ENCODE measurements at regions not wholly inside any gene's neighbourhood (a gene's known extent, or its start where the extent isn't known, plus 50 kb on each side); places are given as distances from the start of the nearest gene placed in this dataset.
"Not testable (repeated sequence)": the region's sequence is repeated elsewhere in the genome, so short reads cannot be mapped to it uniquely, and the experiment has no call there.

GRCh38 chr4:117821834-117822233, 212.5 kb upstream of the NDST3 start:
- no peak for DNase-seq

- no peak for DNase-seq
Observed at GRCh38 chr4:117823388-117823787, 210.9 kb upstream of the NDST3 start.

GRCh38 chr4:117825600-117825999, 208.7 kb upstream of the NDST3 start:
- no peak for DNase-seq

DNA sequence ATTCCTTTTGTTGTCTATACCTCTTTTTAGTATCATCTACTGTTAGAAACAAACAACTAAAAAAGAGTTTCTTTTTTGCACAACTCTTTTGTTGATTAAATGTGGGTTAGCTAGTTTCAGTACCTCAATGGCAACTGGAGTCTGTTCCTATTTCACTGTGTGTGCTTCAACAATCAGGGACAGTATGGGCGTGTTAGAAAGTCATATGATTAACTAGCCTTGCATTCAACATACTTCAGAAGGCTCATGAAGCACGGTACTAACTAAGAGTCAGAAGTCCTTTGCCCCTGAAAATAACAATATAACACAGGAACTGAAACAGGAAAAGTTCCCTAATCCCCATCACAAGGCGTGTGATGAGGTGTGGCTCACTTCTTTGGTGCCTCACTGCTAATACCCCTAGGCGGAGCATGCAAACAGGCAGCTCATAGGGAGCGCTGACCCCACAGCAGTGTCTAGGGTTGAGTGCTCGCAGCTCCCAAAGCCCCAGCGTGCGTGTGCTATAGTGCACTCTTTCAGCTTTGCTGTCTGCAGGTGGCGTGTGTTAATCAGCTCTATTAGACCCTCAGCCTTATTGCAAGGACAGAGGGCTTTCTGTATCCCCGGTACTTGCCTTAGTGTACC, 203.1 kb upstream of the NDST3 start:
- no peak for DNase-seq

GRCh38 chr4:117835566-117835965, 198.7 kb upstream of the NDST3 start:
- no peak for DNase-seq

- no peak for DNase-seq
Observed at GRCh38 chr4:117844594-117844993, 189.7 kb upstream of the NDST3 start.

- no peak for DNase-seq
Observed at GRCh38 chr4:117845270-117845669, 189.0 kb upstream of the NDST3 start.

DNA sequence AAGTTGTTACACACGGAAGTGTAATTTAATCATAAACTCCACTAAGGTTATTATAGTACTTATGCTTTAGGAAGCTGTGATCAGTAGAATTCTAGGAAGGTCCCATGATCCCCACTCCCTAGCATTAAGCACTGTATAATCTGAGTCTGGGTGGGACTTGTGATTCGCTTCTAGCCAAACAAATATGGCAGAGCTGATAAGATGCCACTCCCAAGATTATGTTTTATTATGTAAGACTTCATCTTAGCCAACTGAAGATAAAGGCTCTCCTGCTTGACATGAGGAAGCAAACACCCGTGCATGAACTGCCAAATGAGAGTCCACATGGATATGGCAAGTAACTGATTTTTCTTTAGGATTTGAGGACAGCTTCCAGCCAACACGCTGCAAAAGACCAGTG, 186.4 kb upstream of the NDST3 start:
- no peak for DNase-seq

DNA sequence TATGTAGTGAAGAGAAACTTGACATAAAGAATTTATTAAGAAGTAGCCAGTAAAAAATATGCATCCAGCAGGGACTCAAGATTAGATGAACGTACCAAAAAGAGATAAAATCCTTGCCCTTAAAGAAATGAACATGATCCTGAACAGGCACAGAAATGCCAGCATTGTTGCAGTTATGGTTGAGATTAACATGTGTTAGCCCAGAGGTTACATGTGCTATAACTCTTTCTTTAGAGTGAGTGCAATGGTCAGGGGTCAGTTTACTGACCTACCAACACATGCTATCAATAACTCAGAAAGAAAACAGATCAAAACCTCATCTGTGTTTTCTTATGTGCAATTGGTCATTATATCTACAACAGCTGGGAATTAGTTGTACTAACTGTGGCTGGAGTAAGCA, 166.1 kb upstream of the NDST3 start:
- no peak for DNase-seq

DNA sequence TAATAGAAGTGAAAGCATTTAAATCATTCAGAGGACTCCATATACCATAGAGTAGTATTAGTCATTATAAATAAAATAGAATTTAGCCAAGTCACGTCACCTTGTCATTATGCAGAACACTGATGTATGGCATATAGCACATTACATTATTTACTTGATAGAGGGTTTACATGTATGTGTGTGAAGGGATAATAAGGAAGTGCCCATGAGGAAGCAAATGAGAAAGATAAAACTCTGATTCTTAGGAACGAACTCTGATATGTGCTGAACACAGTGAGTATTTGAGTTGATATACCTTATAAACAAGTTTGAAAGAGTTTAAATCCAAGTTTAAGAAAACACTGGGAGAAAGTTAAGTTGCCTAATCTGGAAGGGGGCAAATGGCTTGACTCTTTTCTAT, 160.5 kb upstream of the NDST3 start:
- no peak for DNase-seq

DNA sequence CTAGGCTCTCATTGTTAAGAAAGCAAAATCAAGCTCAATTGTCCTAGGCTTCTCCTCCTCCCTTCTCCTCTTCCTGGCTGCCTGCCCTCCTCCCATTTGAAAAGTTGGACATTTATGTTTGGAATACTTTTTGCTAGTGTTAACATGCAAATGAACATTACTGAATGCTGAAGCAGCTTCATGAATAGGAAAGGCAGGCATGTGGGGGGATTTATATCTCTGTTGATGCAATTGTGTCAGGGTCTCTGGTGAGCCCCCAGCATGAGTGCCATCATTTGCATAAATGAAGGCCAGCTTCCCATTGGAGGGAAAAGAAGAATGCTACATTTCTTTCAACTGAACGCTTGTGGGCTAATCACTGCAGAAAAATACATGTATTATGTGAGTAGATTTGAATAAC, 160.1 kb upstream of the NDST3 start:
- no peak for DNase-seq

GRCh38 chr4:117889978-117890377, 144.3 kb upstream of the NDST3 start:
- DNase-seq: no peak

- DNase-seq: no peak
Observed at GRCh38 chr4:117893207-117893606, 141.1 kb upstream of the NDST3 start.

DNA sequence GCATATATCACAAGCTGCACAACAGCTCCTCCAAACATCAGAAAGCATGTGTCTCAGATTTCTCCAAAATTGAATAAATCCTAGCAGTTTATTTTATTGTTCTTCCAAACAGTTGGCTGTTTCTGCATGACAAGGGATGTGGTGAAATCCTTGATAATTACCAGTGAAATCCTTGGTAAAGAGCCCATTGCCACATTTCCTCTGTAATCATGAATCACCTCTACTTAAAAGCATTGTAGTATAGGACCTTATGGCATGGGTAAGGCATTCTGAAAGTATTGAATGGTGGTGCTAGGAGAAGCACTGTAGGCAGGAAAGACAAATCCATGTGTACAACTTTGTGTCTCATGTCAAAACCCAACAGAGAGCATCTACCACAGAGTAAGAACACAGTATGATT, 135.8 kb upstream of the NDST3 start:
- DNase-seq: no peak

- no peak for DNase-seq
Observed at GRCh38 chr4:117900832-117901231, 133.5 kb upstream of the NDST3 start.

DNA sequence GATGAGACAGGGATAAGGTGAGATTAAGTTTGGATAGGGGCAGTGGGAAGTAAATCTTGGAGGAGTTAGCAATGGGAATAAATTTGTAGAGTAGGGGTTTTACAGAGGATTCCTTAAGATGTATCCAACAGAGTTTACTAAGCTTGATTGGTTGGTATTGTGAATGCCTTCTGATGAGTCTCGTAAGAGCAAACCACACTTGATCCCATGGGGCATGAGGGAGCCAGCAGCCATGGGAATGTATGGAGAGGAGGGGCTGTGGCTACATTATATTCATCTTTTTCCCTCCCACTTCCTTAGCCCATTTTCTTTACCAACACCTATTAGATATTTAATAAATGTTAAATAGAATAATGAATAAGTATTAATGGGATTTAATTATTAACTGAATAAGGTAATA, 126.6 kb upstream of the NDST3 start:
- DNase-seq: no peak

- no peak for DNase-seq
Observed at GRCh38 chr4:117908306-117909207, 125.7 kb upstream of the NDST3 start.

DNA sequence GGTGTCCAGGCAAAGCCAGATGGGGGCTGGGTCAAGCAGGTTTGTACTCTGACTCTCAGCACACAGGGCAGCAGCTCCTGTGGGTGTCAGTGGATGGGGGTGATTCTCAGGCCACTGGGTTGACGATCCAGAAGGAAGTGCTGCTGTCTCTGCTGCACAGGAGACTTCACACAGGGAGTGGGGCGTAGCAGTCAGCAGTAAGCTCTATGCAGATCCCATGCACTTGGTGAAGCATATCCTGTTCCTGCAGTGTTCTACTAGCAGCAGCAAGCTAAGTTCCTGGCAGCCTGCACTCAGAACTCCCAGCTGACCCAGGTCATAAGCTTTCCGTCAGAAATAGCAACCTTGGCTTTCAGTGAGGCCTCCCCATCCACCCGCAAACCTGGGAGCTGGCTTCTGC, 117.6 kb upstream of the NDST3 start:
- no peak for DNase-seq

DNA sequence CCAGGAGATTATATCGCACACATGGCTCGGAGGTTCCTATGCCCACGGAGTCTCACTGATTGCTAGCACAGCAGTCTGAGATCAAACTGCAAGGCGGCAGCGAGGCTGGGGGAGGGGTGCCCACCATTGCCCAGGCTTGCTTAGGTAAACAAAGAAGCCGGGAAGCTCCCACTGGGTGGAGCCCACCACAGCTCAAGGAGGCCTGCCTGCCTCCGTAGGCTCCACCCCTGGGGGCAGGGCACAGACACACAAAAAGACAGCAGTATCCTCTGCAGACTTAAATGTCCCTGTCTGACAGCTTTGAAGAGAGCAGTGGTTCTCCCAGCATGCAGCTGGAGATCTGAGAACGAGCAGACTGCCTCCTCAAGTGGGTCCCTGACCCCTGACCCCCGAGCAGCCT, 112.0 kb upstream of the NDST3 start:
- not testable (repeated sequence) for DNase-seq

- not testable (repeated sequence) for DNase-seq
Observed at GRCh38 chr4:117927823-117928222, 106.5 kb upstream of the NDST3 start.

DNA sequence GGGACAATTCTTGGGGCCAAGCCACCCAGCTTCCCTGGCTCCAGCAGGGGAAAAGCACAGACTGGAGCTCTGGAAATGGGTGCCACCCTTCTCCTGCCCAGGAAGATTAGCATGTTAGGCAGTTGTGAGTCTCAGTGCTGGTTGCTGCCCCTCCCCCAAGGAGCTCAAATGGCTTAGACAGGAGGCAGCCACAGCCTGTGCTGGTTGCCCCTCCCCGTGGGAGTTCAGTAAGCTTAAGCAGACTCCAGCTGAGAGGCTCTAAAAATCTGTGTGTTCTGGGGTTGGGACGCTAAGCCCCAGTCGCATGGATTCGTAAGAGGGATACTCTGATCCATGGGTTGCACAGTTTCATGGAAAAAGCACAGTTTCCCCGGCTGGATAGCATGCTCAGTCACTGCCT, 92.7 kb upstream of the NDST3 start:
- DNase-seq: no peak

- no peak for DNase-seq
Observed at GRCh38 chr4:117949621-117950020, 84.7 kb upstream of the NDST3 start.

DNA sequence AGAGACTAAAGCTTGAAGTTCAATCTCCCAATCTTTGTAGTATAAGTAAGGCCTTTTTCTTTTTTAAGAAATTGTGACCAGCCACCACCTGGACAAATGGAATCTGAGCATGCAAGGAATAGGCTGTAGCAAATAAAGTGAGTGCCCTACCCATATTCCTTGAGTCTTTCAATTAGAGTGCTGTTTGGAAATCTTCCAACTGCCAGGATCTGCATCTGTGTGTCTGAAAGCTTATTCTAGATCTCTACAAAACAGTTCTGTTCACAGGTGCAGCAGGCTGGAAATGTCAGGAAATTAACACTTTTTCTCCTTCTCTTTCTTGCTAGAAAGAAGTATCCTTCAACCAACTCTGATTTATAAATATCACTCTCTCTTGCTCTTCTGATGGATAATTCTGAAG, 76.7 kb upstream of the NDST3 start:
- no peak for DNase-seq

DNA sequence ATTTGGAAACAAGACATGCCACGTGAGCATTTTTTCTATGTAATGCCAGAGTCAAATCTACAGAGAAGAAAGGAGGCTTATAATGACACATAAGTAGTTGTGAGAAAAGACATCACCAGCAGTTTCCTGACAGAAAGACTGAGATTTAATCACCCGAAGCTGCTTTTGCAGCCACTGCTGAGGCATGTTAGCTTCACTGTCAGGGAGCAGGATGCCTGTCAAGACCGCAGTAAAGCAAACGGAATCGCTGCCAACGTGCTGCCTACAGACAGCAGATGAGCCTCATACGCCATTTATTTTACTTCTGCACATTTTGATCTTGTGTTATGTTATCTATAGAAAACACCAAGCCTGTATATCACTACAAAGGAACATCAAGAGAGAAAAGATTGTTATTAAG, 68.7 kb upstream of the NDST3 start:
- DNase-seq: no peak

GRCh38 chr4:117968606-117969005, 65.7 kb upstream of the NDST3 start:
- no peak for DNase-seq

Measured in COR-L47 (cell line).